ENCODE measurements at regions not wholly inside any gene's neighbourhood (a gene's known extent, or its start where the extent isn't known, plus 50 kb on each side); places are given as distances from the start of the nearest gene placed in this dataset.
A peak's percentile ranks its signal among the peaks of the same experiment; 100 is the strongest.

- no peak for TF ChIP-seq SNAI2 (CRISPR knock-in tag; IDR thresholded peaks at IDR 0.05)
- TF ChIP-seq TCF4 (CRISPR knock-in tag; IDR thresholded peaks at IDR 0.05; ENCODE audit: borderline replicate concordance), result no peak
- TF ChIP-seq, protein P1, sequence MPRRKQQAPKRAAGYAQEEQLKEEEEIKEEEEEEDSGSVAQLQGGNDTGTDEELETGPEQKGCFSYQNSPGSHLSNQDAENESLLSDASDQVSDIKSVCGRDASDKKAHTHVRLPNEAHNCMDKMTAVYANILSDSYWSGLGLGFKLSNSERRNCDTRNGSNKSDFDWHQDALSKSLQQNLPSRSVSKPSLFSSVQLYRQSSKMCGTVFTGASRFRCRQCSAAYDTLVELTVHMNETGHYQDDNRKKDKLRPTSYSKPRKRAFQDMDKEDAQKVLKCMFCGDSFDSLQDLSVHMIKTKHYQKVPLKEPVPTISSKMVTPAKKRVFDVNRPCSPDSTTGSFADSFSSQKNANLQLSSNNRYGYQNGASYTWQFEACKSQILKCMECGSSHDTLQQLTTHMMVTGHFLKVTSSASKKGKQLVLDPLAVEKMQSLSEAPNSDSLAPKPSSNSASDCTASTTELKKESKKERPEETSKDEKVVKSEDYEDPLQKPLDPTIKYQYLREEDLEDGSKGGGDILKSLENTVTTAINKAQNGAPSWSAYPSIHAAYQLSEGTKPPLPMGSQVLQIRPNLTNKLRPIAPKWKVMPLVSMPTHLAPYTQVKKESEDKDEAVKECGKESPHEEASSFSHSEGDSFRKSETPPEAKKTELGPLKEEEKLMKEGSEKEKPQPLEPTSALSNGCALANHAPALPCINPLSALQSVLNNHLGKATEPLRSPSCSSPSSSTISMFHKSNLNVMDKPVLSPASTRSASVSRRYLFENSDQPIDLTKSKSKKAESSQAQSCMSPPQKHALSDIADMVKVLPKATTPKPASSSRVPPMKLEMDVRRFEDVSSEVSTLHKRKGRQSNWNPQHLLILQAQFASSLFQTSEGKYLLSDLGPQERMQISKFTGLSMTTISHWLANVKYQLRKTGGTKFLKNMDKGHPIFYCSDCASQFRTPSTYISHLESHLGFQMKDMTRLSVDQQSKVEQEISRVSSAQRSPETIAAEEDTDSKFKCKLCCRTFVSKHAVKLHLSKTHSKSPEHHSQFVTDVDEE (CRISPR knock-in tag; IDR thresholded peaks at IDR 0.05), result no peak
- TF ChIP-seq ZNF8 (CRISPR knock-in tag; IDR thresholded peaks at IDR 0.05), result no peak
- TF ChIP-seq CSRNP3 (CRISPR knock-in tag; IDR thresholded peaks at IDR 0.05), result no peak
- no peak for TF ChIP-seq CREB5 (CRISPR knock-in tag; IDR thresholded peaks at IDR 0.05; ENCODE audit: low read depth)
- no peak for TF ChIP-seq ARNTL (CRISPR knock-in tag; IDR thresholded peaks at IDR 0.05; ENCODE audit: borderline replicate concordance, low read depth)
- TF ChIP-seq PATZ1 (CRISPR knock-in tag; IDR thresholded peaks at IDR 0.05; ENCODE audit: borderline replicate concordance), result no peak
- TF ChIP-seq ZNF565 (CRISPR knock-in tag; conservative IDR thresholded peaks at IDR 0.05; ENCODE audit: low read depth), result no peak
- TF ChIP-seq ZNF70 (CRISPR knock-in tag; IDR thresholded peaks at IDR 0.05), result no peak
- TF ChIP-seq ZFP3 (CRISPR knock-in tag; IDR thresholded peaks at IDR 0.05), result no peak
- no peak for TF ChIP-seq OSR1 (CRISPR knock-in tag; IDR thresholded peaks at IDR 0.05)
- no peak for TF ChIP-seq ZC3H10 (CRISPR knock-in tag; IDR thresholded peaks at IDR 0.05)
- TF ChIP-seq TOX (CRISPR knock-in tag; IDR thresholded peaks at IDR 0.05; ENCODE audit: borderline replicate concordance), result no peak
- no peak for TF ChIP-seq ZFP30 (CRISPR knock-in tag; IDR thresholded peaks at IDR 0.05)
- no peak for TF ChIP-seq PPARA (CRISPR knock-in tag; IDR thresholded peaks at IDR 0.05; ENCODE audit: borderline replicate concordance)
- ATAC-seq, result peak; percentile 42; the same call in 1 of the 3 replicates
Observed at GRCh38 chr2:61750624-61751023, 103.2 kb downstream of the FAM161A start.

DNA sequence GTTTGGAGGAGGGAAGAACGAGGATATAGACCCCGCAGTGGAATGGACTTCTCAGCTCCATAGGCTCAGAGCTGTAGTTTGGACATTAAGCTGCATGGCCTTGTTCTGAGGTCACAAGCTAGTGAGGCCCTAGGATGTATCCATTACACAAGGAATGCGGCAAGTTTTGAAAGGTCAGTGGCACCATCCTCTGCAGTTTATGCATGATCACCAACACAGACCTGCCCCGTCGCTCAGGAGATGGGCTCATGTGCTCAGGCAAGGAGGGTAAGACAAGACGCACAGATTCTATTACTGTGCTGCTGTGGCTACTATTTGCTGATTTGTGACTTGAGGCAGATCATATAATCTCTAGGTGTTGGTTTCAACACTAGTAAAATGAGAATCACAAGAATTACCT is 110.9 kb downstream of the FAM161A start:
- TF ChIP-seq CSRNP3 (CRISPR knock-in tag; IDR thresholded peaks at IDR 0.05) (no peak), PPARA (CRISPR knock-in tag; IDR thresholded peaks at IDR 0.05; ENCODE audit: borderline replicate concordance) (no peak)
- ATAC-seq, result no peak

DNA sequence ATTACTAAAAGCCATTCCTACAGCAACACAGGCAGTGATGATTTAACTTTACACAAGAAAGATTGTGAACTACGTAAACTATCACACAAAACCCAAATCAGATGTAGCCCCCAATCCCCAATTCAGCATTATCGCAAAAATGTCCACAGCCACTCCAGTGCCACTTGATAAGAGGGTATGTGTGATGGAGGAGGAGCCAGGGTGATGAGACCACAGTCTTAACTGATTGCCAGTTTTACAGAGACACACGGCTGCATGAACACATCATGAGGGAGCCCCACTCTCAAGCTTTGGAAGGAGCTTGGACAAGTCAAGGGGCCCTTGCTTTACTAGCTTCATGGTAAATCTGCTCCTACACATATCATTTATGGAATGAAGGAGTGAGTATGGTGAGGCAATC is 116.0 kb downstream of the FAM161A start:
- no peak for ATAC-seq
- TF ChIP-seq POU6F1 (CRISPR knock-in tag; IDR thresholded peaks at IDR 0.05; ENCODE audit: borderline replicate concordance, low read depth) (no peak), CREB5 (CRISPR knock-in tag; IDR thresholded peaks at IDR 0.05; ENCODE audit: low read depth) (no peak), TCF4 (CRISPR knock-in tag; IDR thresholded peaks at IDR 0.05; ENCODE audit: borderline replicate concordance) (no peak), ZNF70 (CRISPR knock-in tag; IDR thresholded peaks at IDR 0.05) (no peak), PPARA (CRISPR knock-in tag; IDR thresholded peaks at IDR 0.05; ENCODE audit: borderline replicate concordance) (no peak), CSRNP3 (CRISPR knock-in tag; IDR thresholded peaks at IDR 0.05) (no peak), ZC3H10 (CRISPR knock-in tag; IDR thresholded peaks at IDR 0.05) (no peak), BACH2 (CRISPR knock-in tag; IDR thresholded peaks at IDR 0.05; ENCODE audit: borderline replicate concordance) (no peak), ZNF8 (CRISPR knock-in tag; IDR thresholded peaks at IDR 0.05) (no peak), GLIS3 (CRISPR knock-in tag; IDR thresholded peaks at IDR 0.05) (no peak), ESRRG (CRISPR knock-in tag; IDR thresholded peaks at IDR 0.05) (no peak), OSR1 (CRISPR knock-in tag; IDR thresholded peaks at IDR 0.05) (no peak)
- TF ChIP-seq, protein P1 (CRISPR knock-in tag; IDR thresholded peaks at IDR 0.05), result no peak

Measured in SK-N-SH treated with all-trans-retinoic acid at 6 μM for 48 hours (cell line).